ENCODE measurements at regions not wholly inside any gene's neighbourhood (a gene's known extent, or its start where the extent isn't known, plus 50 kb on each side); places are given as distances from the start of the nearest gene placed in this dataset.

DNA sequence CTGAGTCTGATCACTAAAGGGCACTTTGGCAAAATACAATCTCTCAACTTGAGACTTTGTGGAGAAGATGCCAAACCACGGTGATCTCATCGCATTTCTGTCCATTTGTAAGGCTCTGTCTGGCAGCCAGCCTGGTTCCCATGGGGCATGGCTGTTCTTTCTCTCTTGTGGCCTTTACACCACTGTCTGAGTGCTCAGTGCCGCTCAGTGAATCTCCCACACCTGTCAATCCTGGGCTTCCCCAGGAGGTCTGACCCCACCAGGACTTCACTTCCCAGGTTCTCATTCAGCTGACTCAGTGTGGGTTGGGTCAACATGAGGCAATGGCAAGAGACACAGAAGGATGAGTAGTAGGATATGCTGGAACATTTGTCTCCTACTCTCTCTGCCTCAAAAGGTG is 96.8 kb upstream of the TRIB2 start:
- TF ChIP-seq, protein P1, sequence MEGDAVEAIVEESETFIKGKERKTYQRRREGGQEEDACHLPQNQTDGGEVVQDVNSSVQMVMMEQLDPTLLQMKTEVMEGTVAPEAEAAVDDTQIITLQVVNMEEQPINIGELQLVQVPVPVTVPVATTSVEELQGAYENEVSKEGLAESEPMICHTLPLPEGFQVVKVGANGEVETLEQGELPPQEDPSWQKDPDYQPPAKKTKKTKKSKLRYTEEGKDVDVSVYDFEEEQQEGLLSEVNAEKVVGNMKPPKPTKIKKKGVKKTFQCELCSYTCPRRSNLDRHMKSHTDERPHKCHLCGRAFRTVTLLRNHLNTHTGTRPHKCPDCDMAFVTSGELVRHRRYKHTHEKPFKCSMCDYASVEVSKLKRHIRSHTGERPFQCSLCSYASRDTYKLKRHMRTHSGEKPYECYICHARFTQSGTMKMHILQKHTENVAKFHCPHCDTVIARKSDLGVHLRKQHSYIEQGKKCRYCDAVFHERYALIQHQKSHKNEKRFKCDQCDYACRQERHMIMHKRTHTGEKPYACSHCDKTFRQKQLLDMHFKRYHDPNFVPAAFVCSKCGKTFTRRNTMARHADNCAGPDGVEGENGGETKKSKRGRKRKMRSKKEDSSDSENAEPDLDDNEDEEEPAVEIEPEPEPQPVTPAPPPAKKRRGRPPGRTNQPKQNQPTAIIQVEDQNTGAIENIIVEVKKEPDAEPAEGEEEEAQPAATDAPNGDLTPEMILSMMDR (IDR thresholded peaks at IDR 0.05): no peak
- TF ChIP-seq POLR2A (IDR thresholded peaks at IDR 0.05): no peak

All from tibial nerve (tissue), 3 donors.